Aorta (tissue), 5 donors: ENCODE measurements at regions not wholly inside any gene's neighbourhood (a gene's known extent, or its start where the extent isn't known, plus 50 kb on each side); places are given as distances from the start of the nearest gene placed in this dataset.

Experiments used
- ATAC-seq: fragments of 200-7000 bp; cut with Tn5 transposase; one replicate; pipeline ENCODE4 v1.9.1; 2022; ENCODE audit warnings: moderate library complexity; ENCODE audit not compliant: low FRiP score
- DNase-seq, 2 donors: peaks; one replicate each; pipeline ENCODE4 v3.0.0-alpha.2; 2020
- H3K27ac ChIP-seq, 2 donors: one replicate each; pipeline ENCODE4 v1.5.1; 2013; ENCODE audit warnings: low read length in 2 of 2, mild to moderate bottlenecking in 2 of 2, moderate library complexity in 2 of 2, control low read depth in 1 of 2, inconsistent platforms in 1 of 2, low read depth in 1 of 2
- H3K27me3 ChIP-seq, 2 donors: one replicate each; pipeline ENCODE4 v1.6.1; 2013; ENCODE audit warnings: control low read depth in 1 of 2, low read length in 1 of 2, mild to moderate bottlenecking in 1 of 2, moderate library complexity in 1 of 2; ENCODE audit not compliant: insufficient read depth in 2 of 2, control insufficient read depth in 1 of 2
- H3K36me3 ChIP-seq, 2 donors: one replicate each; pipeline ENCODE4 v1.6.1; 2013; ENCODE audit warnings: control low read depth in 1 of 2, low read length in 1 of 2, mild to moderate bottlenecking in 1 of 2; ENCODE audit not compliant: insufficient read depth in 2 of 2, control insufficient read depth in 1 of 2
- H3K4me1 ChIP-seq, 2 donors: one replicate each; pipeline ENCODE4 v1.6.1; 2013; ENCODE audit warnings: low read length in 2 of 2, control low read depth in 1 of 2, mild to moderate bottlenecking in 1 of 2, moderate library complexity in 1 of 2; ENCODE audit not compliant: insufficient read depth in 2 of 2, control insufficient read depth in 1 of 2
- H3K4me3 ChIP-seq, 2 donors: one replicate each; pipeline ENCODE4 v1.5.1; 2013; ENCODE audit warnings: low read length in 2 of 2, control low read depth in 1 of 2, mild to moderate bottlenecking in 1 of 2
- H3K9me3 ChIP-seq: one replicate; pipeline ENCODE4 v1.6.1; 2013; ENCODE audit warnings: mild to moderate bottlenecking, low read length; ENCODE audit not compliant: control insufficient read depth
- WGBS, 2 donors: extraction: QIAGEN DNeasy Blood & Tissue Kit; methylation state at CpG; one replicate each; pipeline ENCODE4 v1.1.7; 2013; 5-methylcytosine and 5-hydroxymethylcytosine counted together
- intact Hi-C, 2 donors: fragments of 100-400 bp; cut with DNase I; formaldehyde crosslinking; loops; one replicate each; pipeline versions ENCODE4 v1.14.2 to v1.15.0; 2022
- donor health status: healthy with polysubstance abuse.
- donor health status: Bipolar disorder and iron deficiency.
- donor health status: DM: no; HTN: no; CAD: no.
- donor health status: DM: no; HTN: no; CAD: no.
- donor health status: DM: yes; HTN: yes; CAD: no.

DNA sequence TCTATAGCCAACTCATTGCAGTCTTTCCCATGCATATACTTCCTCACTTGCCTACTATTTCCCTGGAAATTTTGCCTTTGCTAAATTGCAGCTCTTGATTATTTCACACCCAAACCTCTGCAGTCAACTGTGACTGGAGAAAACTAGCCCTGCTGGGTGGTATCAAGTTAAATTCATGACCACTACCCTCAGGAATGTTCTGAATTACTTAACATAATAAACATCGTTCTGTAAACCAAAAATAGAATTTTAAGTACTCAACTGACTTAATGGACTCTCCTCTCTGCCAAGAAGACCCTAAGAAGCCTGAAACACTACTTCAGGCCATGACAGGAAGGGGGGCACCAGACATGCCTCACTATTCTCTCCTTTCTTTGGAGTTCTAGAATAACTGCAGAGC, 1278.0 kb upstream of the GBE1 start:
- Histone ChIP-seq H3K9me3 (no peaks in the 10 kb centered on the region), H3K36me3 (no peaks in the 10 kb centered on the region), H3K4me3 (no peak overlapping the region), H3K4me1 (no peaks in the 10 kb centered on the region), H3K27ac (no peak overlapping the region), H3K27me3 (no peaks in the 10 kb centered on the region)
- DNase-seq, result no peak
- 3 to 8% methylated on average over 1 of the region's 1 CpG for WGBS, 2 donors
- intact Hi-C loops, result no loop called here
- no peak for ATAC-seq

DNA sequence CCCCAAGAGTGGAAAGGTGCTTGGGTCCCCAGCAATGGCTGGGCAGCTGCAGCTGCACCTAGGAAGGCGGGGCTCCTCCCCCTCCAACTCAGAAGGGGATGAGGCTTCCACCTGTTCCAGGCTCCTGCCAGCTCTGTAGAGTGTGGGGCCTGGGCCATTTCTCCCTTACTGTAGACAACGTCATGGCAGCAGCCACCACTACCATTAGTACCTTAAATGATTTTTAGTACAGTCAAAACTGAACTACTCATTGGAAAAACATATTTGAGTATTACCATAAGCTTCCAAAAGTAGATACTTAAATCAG, 1274.2 kb upstream of the GBE1 start:
- intact Hi-C loops, result no loop called here
- WGBS, 2 donors, result 79 to 85% methylated on average over 2 of the region's 2 CpGs
- ATAC-seq, result peak; percentile 46

DNA sequence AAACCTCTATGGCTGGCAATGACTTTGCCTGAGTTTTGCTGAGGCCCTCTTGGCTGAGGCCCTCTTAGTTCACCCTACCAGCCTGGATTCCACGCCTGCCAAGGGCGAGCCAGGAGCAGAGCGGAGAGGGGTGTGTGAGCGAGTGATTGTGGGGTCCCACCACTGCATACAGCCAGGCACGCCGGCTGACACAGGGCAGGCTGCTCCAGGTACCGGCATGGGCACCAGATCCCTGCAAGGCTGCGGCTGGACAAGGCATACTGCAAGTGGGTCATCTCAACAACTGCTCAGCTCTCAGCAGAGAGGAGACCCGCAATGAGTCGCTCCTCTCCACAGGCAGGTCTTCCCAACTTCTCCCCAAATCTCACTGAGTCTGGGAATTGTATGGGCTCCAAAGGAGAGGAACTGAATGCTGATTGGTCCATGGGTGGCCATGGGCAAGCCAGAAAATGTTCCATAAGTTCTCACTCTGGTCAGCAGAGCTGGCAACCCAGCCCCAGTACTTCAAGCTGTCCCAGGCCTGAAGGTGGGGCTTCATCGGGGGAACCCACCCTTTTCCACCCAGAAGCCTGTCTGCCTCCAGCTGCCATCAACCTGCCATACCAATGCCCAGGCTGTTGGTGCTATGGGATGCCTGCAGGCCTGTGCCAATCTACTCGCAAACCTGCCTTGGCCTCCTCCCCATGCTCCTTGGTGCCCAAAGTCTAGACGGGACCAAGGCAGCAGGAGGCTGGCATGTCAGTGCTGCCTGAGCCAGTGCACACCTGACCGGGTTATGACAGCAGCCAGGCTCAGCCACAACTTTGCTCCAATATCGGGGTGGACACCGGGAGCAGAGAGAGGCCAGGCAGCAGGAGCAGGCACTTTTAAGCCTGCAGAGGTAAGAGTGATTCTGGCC, 1273.6 kb upstream of the GBE1 start:
- DNase-seq (peak; percentile 33 to 48), ATAC-seq (peak; percentile 29)
- 95 to 96% methylated on average over 16 of the region's 16 CpGs for WGBS, 2 donors
- Histone ChIP-seq H3K27ac (no peak overlapping the region), H3K36me3 (no peaks in the 10 kb centered on the region), H3K9me3 (no peaks in the 10 kb centered on the region), H3K27me3 (no peaks in the 10 kb centered on the region), H3K4me3 (no peak overlapping the region), H3K4me1 (no peaks in the 10 kb centered on the region)
- intact Hi-C loops, result no loop called here

More for the DNA sequence above, 1274.2 kb upstream of the GBE1 start:
- Histone ChIP-seq H3K27me3 (no peaks in the 10 kb centered on the region), H3K9me3 (no peaks in the 10 kb centered on the region), H3K4me3 (no peak overlapping the region), H3K27ac (no peak overlapping the region), H3K36me3 (no peaks in the 10 kb centered on the region), H3K4me1 (no peaks in the 10 kb centered on the region)
- no peak for DNase-seq

DNA sequence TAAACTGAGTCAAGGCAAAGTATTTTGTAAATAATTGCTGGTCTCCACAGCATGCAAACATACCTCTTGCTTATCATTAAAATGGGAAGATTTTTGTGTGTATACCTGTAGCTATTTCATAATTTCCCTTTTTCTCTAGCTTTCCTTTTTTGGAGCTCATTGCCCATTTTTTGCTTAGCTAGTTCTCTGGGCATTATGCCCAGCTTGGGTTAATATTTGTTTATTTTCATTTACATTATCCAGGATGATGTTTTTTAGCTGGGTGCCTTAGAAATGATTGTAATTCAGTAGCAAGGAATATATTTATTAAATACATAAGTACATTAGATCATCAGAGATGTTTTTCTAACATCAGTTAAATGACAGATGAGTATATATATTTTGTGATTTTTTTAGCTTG, 1271.7 kb upstream of the GBE1 start:
- Histone ChIP-seq H3K27me3 (no peaks in the 10 kb centered on the region), H3K9me3 (no peaks in the 10 kb centered on the region), H3K36me3 (no peaks in the 10 kb centered on the region), H3K4me3 (no peak overlapping the region), H3K4me1 (no peaks in the 10 kb centered on the region), H3K27ac (no peak overlapping the region)
- DNase-seq (no peak), ATAC-seq (no peak)
- intact Hi-C loops, result no loop called here

DNA sequence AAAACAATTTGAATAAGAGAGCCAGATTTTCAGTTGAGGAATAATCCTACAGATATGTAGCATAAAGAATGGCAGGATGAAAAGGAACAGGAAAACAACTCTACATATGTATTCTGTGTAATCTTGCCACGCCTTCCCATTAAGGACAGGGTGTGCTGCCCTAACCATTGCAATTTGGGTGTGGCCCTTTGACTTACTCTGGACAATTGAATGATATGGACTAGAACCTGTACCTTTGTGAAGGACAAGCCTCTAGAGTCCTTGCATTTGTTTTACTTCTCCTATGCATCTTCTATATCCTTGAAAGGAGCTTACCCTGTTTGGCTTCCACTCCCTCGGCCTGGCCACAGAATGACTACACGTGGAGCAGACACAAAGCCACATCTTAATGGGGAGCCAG, 1261.6 kb upstream of the GBE1 start:
- H3K9me3 ChIP-seq, result no peaks in the 10 kb centered on the region
- H3K4me3 ChIP-seq, result no peak overlapping the region
- ATAC-seq (no peak), DNase-seq (no peak)
- no peaks in the 10 kb centered on the region for H3K4me1 ChIP-seq
- H3K27ac ChIP-seq, result no peak overlapping the region
- no peaks in the 10 kb centered on the region for H3K27me3 ChIP-seq
- no peaks in the 10 kb centered on the region for H3K36me3 ChIP-seq
- intact Hi-C loops, result no loop called here
- 92 to 93% methylated on average over 3 of the region's 3 CpGs for WGBS, 2 donors

DNA sequence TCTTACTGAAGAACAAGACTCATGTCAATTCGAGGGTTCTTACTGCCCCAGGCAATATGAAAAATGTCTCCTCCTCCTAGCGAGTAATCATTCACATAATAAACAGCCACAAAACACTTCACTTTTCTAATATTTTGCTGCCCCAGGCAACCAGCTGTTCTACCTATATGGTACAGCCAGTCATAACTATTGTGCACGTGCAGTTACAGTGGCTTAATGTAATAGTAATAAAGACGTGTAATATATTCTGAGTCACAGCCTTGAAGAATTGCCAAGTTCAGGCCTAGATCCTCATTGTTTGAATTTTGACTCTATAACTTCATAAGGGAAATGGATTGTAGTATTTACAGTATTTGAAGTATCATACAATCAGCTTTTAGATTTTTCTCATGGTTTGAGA, 1250.0 kb upstream of the GBE1 start:
- Histone ChIP-seq H3K9me3 (no peaks in the 10 kb centered on the region), H3K27ac (no peak overlapping the region), H3K4me3 (no peak overlapping the region), H3K36me3 (no peaks in the 10 kb centered on the region), H3K4me1 (no peaks in the 10 kb centered on the region), H3K27me3 (no peaks in the 10 kb centered on the region)
- WGBS, 2 donors, result 47 to 55% methylated on average over 4 of the region's 4 CpGs
- ATAC-seq, result no peak
- intact Hi-C loops, result no loop called here
- DNase-seq, result no peak

DNA sequence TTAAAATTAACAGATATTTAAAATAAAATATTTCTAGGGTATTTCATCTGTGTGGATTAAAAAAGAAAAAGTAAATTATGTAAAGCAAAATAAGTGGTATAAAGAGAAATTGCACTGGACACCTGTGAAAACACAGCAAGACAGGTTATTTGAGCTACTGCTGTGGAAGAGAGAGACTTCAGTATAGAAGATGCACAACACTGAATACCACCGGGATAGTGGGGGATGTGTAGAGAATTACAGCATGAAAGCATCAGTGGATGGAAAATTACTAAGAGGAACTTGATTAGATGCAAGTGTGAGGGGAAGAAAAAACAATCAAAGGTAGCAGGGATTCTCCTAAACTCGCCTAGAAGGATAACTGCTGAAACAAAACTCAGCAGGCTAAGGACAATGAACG, 1242.5 kb upstream of the GBE1 start:
- Histone ChIP-seq H3K27me3 (no peaks in the 10 kb centered on the region), H3K9me3 (no peaks in the 10 kb centered on the region), H3K4me1 (no peaks in the 10 kb centered on the region), H3K4me3 (no peak overlapping the region), H3K36me3 (no peaks in the 10 kb centered on the region), H3K27ac (no peak overlapping the region)
- ATAC-seq (no peak), DNase-seq (no peak)
- WGBS, 2 donors, result 10 to 27% methylated on average over 3 of the region's 3 CpGs
- intact Hi-C loops, result no loop called here

DNA sequence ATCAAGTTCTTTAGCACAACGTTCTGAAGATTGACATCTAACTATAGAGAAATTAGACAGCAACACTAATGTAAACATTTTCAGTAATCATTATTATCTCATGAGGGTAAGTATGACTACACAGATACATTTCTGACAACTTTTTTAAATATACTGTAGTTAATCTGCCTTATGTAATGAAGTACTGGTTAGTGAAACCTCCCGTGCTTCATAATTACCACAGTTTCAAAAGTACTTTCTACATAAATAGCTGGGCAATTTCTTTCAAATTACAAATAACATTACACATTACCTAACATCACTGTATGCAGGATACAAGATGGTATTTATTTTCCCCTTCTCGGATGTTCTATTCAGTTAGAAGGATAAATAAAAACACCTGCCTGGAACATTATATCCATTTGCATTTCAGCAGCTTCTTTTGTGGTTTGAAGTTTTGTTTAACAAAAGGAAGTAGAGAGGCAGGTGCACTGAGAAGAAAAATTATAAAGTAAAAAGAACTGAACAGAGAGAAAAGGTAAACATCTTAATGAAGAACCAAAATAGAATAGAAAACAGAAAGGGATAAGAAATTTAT, 1241.5 kb upstream of the GBE1 start:
- no peak overlapping the region for H3K4me3 ChIP-seq
- no peaks in the 10 kb centered on the region for H3K36me3 ChIP-seq
- no peaks in the 10 kb centered on the region for H3K27me3 ChIP-seq
- H3K4me1 ChIP-seq, result no peaks in the 10 kb centered on the region
- ATAC-seq (no peak), DNase-seq (no peak)
- 25 to 31% methylated on average over 3 of the region's 3 CpGs for WGBS, 2 donors
- H3K9me3 ChIP-seq, result no peaks in the 10 kb centered on the region
- no peak overlapping the region for H3K27ac ChIP-seq
- intact Hi-C loops, result no loop called here

DNA sequence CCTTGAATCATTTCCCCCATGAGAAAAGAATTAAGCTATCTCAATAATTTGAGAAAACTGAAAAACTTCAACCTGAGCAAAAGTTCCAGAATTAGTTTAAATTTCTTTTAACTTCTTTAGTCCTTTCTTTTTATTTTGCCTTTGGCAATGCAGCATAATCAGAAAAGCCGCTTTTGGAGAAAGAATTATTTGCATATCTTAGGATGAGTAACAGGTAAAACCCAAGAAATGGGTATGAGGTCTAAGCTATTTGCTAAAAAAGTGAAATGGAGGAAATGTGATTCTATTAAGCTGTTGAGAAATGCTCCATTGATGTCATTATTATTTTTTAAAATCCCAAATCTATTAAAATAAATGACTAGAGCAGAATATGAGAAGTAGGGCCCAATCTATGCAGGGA, 1238.3 kb upstream of the GBE1 start:
- no peaks in the 10 kb centered on the region for H3K36me3 ChIP-seq
- ATAC-seq (no peak), DNase-seq (no peak)
- intact Hi-C loops, result no loop called here
- H3K4me3 ChIP-seq, result no peak overlapping the region
- H3K27me3 ChIP-seq, result no peaks in the 10 kb centered on the region
- no peaks in the 10 kb centered on the region for H3K4me1 ChIP-seq
- H3K9me3 ChIP-seq, result no peaks in the 10 kb centered on the region
- no peak overlapping the region for H3K27ac ChIP-seq
- 77 to 84% methylated on average over 1 of the region's 1 CpG for WGBS, 2 donors
